Right lobe of liver (tissue), 6 donors: ENCODE measurements at regions not wholly inside any gene's neighbourhood (a gene's known extent, or its start where the extent isn't known, plus 50 kb on each side); places are given as distances from the start of the nearest gene placed in this dataset.

Experiments used
- ATAC-seq, 4 donors: fragments of 200-7000 bp; cut with Tn5 transposase; one replicate each; pipeline ENCODE4 v1.9.1; 2020; ENCODE audit warnings: mild to moderate bottlenecking in 4 of 4, moderate library complexity in 4 of 4
- DNase-seq, 3 donors: peaks; one replicate each; pipeline ENCODE4 v3.0.0-alpha.2; 2020
- H3K27ac ChIP-seq, 3 donors: fragments of 200-600 bp; one replicate each; pipeline ENCODE4 v1.8.0; 2022
- H3K27me3 ChIP-seq, 2 donors: fragments of 200-600 bp; one replicate each; pipeline ENCODE4 v1.8.0; 2022
- H3K36me3 ChIP-seq, 4 donors: fragments of 200-600 bp; sonication (generic) in 1 of 4; one replicate each; pipeline versions ENCODE4 v1.5.1 to v1.8.0; 2017 to 2022; ENCODE audit warnings: control low read depth in 1 of 4
- H3K4me1 ChIP-seq, 4 donors: fragments of 200-600 bp; sonication (generic) in 1 of 4; one replicate each; pipeline versions ENCODE4 v1.5.1 to v1.8.0; 2017 to 2022; ENCODE audit warnings: control low read depth in 1 of 4
- H3K4me3 ChIP-seq, 3 donors: fragments of 200-600 bp; one replicate each; pipeline ENCODE4 v1.8.0; 2022
- H3K9me3 ChIP-seq, 4 donors: fragments of 200-600 bp; sonication (generic) in 1 of 4; one replicate each; pipeline versions ENCODE4 v1.5.1 to v1.8.0; 2017 to 2022; ENCODE audit warnings: control low read depth in 1 of 4
- CTCF ChIP-seq, 4 donors: fragments of 200-600 bp in 3 of 4; fragments of 450-650 bp in 1 of 4; IDR thresholded peaks; one replicate each; pipeline versions ENCODE4 v1.5.1 to v1.8.0; 2016 to 2022; ENCODE audit warnings: antibody characterized with exemption in 4 of 4, mild to moderate bottlenecking in 2 of 4
- POLR2A ChIP-seq: fragments of 450-650 bp; IDR thresholded peaks from one replicate; pipeline ENCODE4 v1.6.1; 2017; ENCODE audit warnings: antibody characterized with exemption, mild to moderate bottlenecking
- WGBS: methylation state at CpG from one replicate; pipeline ENCODE4 v1.1.6; 2018; ENCODE audit warnings: low coverage, low lambda C conversion rate; ENCODE audit not compliant: insufficient coverage; ENCODE audit errors: missing lambda C conversion rate; 5-methylcytosine and 5-hydroxymethylcytosine counted together
- intact Hi-C, 2 donors: fragments of 100-400 bp; cut with DNase I; formaldehyde crosslinking; loops; one replicate each; pipeline versions ENCODE4 v1.11.2 to v1.14.1; 2022
- donor health status: DM: no; HTN: yes; CAD: no.
- donor health status: DM: no; HTN: no; CAD: no.
- donor health status: DM: no; HTN: no; CAD: no.
- donor health status: DM: no; HTN: yes; CAD: no.
- donor health status: DM: no; HTN: yes; CAD: no.

GRCh38 chr13:57815600-57815999 is 184.1 kb downstream of the PCDH17 start:
- no peak for ATAC-seq
- WGBS: 50% methylated on average over 1 of the region's 1 CpG
- Histone ChIP-seq H3K4me3 (no peak overlapping the region), H3K27me3 (no peaks in the 10 kb centered on the region), H3K4me1 (no peaks in the 10 kb centered on the region), H3K27ac (no peak overlapping the region), H3K36me3 (no peaks in the 10 kb centered on the region), H3K9me3 (peaks cover 0 to 3% (median 0%) of the 10 kb centered on the region in 4 donors)
- TF ChIP-seq CTCF (IDR thresholded peaks at IDR 0.05): no peak
- no peak for TF ChIP-seq POLR2A
- intact Hi-C loops: no loop called here
- no peak for DNase-seq

- Histone ChIP-seq H3K4me3 (no peak overlapping the region), H3K27me3 (no peaks in the 10 kb centered on the region), H3K36me3 (no peaks in the 10 kb centered on the region), H3K9me3 (no peaks in the 10 kb centered on the region), H3K27ac (no peak overlapping the region), H3K4me1 (no peaks in the 10 kb centered on the region)
- intact Hi-C loops: no loop called here
- no peak for TF ChIP-seq CTCF (IDR thresholded peaks at IDR 0.05)
- TF ChIP-seq POLR2A: no peak
- ATAC-seq (peak in 1 of 4 donors; percentile 41), DNase-seq (no peak)
- WGBS: 71% methylated on average over 1 of the region's 1 CpG
Measured at GRCh38 chr13:57820924-57821323, 189.4 kb downstream of the PCDH17 start.

GRCh38 chr13:57823704-57824103 is 192.2 kb downstream of the PCDH17 start:
- no peak for DNase-seq
- intact Hi-C loops: no loop called here
- no CpG with 5 or more reads among the region's 2 CpGs for WGBS

GRCh38 chr13:57824121-57824520 is 192.6 kb downstream of the PCDH17 start:
- H3K9me3 ChIP-seq: no peaks in the 10 kb centered on the region
- DNase-seq (no peak), ATAC-seq (no peak)
- H3K27me3 ChIP-seq: no peaks in the 10 kb centered on the region
- 29% methylated on average over 1 of the region's 4 CpGs for WGBS
- intact Hi-C loops: no loop called here
- H3K27ac ChIP-seq: no peak overlapping the region
- no peak overlapping the region for H3K4me3 ChIP-seq
- H3K4me1 ChIP-seq: no peaks in the 10 kb centered on the region
- H3K36me3 ChIP-seq: no peaks in the 10 kb centered on the region
- TF ChIP-seq CTCF (IDR thresholded peaks at IDR 0.05): no peak
- no peak for TF ChIP-seq POLR2A

More at GRCh38 chr13:57823704-57824103, 192.2 kb downstream of the PCDH17 start:
- H3K4me3 ChIP-seq: no peak overlapping the region
- H3K4me1 ChIP-seq: no peaks in the 10 kb centered on the region
- H3K27me3 ChIP-seq: no peaks in the 10 kb centered on the region
- H3K36me3 ChIP-seq: no peaks in the 10 kb centered on the region
- no peak for TF ChIP-seq POLR2A
- TF ChIP-seq CTCF (IDR thresholded peaks at IDR 0.05): no peak
- ATAC-seq: no peak
- no peaks in the 10 kb centered on the region for H3K9me3 ChIP-seq
- H3K27ac ChIP-seq: no peak overlapping the region

GRCh38 chr13:57825066-57825465 is 193.5 kb downstream of the PCDH17 start:
- Histone ChIP-seq H3K4me3 (no peak overlapping the region), H3K9me3 (no peaks in the 10 kb centered on the region), H3K36me3 (no peaks in the 10 kb centered on the region), H3K27ac (no peak overlapping the region), H3K27me3 (no peaks in the 10 kb centered on the region), H3K4me1 (no peaks in the 10 kb centered on the region)
- intact Hi-C loops: no loop called here
- ATAC-seq (no peak), DNase-seq (no peak)
- 94% methylated on average over 2 of the region's 2 CpGs for WGBS
- TF ChIP-seq POLR2A (no peak), CTCF (IDR thresholded peaks at IDR 0.05) (no peak)
